GM19372 (cell line): ENCODE measurements at regions not wholly inside any gene's neighbourhood (a gene's known extent, or its start where the extent isn't known, plus 50 kb on each side); places are given as distances from the start of the nearest gene placed in this dataset.
A peak's percentile ranks its signal among the peaks of the same experiment; 100 is the strongest.
"Not testable (repeated sequence)": the region's sequence is repeated elsewhere in the genome, so short reads cannot be mapped to it uniquely, and the experiment has no call there.

Experiments
- ATAC-seq: cut with Tn5 transposase; IDR thresholded peaks from one replicate; pipeline ENCODE4 v1.9.1; 2021; ENCODE audit warnings: mild to moderate bottlenecking, low read depth, moderate library complexity; ENCODE audit not compliant: unreplicated experiment

DNA sequence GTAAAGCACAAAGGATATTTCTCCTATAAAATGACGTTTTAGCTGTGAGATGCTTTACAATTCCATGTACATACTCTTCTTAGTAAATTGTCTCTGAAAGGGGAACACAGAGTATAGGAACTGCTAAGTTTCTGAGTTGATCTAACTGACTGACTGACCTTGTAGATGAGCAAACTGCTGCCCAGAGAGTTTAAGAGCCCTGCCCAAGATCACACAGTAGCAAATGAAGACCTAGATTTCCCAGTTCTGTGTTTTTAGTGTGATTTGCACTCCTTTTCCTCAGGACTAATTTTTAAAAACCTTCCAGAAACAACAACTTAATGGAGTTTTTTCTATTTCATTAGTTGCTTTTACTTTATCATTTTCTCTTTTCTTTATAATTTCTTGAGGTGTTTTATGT, 247.7 kb downstream of the PDCD6IP start:
- no peak for ATAC-seq

DNA sequence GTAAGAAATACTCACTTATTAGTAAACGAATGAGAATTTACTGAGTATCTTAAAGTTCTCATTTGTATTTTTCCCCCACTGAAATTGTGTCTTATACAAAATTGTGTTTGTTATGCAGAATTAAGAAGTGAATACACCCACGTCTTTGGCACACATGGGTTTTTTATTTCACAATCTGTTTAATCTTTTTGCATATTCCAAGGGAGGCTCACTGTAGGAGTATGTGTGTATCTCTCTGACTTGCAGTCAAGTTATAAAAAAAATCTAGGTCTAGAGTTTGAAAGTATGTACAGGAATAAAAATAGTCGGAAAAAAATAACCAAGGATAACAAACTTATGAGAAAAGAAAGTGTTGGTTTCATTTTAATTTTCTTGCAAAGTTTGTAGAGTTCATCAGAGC, 255.2 kb downstream of the PDCD6IP start:
- ATAC-seq = no peak

DNA sequence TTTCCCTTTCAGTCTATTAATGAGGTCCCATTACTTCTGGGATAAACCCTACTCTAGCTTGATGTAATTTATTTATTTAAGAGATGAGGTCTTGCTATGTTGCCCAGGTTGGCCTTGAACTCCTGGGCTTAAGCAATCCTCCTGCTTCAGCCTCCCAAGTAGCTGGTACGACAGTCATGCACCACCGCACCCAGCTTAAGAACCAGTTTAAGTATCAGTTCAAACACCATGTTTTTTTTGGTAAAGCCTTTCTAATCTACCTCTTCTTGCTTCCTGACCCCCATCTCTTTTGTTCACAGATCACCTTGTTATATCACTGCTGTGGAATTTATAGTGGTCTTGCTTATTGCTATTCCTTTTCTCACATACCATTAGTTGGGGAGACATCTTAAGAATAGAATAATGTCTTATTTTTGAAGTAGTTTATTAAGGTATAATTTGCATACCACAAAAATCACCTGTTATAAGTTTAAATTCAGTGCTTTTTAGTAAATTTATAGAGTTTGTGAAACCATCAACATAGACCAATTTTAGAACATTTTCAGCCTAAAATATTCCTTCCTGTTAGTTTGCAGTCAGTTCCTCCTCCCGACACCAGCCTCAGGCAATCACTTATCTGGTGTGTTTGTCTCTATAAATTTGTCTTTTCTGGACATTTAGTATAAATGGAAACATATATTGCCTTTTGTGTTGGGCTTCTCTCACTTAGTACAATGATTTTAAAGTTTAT, 257.9 kb downstream of the PDCD6IP start:
- ATAC-seq = peak; percentile 21

DNA sequence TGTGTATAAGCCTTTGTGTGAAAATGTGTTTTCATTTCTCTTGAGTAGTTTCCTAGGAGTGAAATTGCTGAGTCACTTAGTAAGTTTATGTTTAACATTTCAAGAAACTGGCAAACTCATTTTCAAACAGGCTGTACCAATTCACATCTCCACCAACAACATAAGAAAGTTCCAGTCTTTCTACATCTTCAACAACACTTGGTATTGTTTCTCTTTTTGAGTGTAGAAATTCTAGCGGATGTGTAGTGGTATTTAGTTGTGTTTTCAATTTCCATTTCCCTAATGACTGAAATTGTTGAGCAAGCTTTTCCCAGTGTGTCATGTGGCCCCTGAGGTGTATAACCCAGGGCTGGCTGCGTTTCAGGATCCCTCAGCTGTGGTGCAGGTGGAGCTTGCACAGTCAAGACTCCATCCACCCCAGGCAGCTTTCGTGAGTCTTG, 258.5 kb downstream of the PDCD6IP start:
- ATAC-seq = peak; percentile 81

DNA sequence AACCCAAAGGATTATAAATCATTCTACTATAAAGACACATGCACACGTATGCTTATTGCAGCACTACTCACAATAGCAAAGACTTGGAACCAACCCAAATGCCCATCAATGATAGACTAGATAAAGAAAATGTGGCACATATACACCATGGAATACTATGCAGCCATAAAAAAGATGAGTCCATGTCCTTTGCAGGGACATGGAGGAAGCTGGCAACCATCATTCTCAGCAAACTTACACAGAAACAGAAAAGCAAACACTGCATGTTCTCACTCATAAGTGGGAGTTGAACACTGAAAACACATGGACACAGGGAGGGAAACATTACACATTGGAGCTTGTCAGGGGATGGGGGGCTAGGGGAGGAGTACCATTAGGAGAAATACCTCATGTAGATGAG, 262.6 kb downstream of the PDCD6IP start:
- ATAC-seq = not testable (repeated sequence)

DNA sequence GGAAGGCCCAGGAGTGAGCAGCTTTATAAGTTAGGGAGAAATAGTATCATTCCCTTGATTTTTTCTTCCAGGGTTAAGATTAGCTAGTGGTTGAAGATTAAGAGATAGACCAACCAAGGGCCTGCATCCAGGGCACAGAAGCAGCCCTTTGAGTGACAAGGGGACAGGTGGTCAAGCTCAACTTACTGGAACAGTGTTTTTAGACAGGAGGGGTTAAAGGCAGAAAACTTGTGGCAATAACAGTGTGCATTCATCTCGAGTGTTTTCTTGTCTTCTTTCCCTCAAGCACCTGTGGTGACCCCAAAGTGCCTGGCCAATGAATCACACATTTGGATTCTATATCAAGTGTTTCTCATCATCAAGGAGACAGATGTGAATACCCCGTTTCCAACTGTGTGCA, 267.5 kb downstream of the PDCD6IP start:
- ATAC-seq = no peak

DNA sequence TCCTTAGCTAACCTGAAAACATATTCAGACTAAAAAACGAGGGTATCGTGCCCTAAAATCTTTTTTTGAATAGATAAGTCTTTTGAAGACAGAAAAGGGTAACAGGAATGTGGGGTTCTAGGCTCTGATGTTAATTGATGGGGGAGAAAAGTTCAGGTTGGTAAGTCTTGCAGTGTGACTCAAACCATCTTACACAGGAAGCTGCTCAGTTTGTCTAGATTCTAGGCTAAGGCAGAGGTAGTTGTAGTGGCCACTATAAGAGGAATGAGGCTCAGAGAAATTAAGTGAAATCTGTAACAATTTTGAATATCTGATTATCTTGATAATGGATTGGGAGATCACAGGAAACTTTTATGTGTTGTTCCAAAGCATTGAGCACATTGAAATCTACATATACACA, 267.9 kb downstream of the PDCD6IP start:
- no peak for ATAC-seq

DNA sequence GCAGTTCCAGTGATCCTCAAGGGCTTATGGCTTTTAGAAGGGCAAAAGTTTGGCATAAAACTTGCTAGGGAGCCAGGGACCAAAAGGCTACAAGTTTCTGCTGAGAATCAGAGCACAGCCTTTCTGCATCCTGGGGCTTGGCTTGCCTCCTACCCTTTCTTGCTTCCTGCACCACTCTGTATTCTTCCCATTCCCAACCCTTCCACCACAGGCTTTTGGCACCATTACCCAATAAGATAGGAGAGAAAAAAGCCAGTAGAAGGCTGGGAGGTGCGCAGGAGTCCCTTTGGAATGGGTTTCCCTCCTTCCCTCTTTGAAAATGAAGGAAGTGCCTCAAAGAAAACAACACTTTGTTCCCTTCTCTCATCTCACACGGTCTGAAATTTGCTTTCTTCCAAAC, 268.6 kb downstream of the PDCD6IP start:
- ATAC-seq = no peak

DNA sequence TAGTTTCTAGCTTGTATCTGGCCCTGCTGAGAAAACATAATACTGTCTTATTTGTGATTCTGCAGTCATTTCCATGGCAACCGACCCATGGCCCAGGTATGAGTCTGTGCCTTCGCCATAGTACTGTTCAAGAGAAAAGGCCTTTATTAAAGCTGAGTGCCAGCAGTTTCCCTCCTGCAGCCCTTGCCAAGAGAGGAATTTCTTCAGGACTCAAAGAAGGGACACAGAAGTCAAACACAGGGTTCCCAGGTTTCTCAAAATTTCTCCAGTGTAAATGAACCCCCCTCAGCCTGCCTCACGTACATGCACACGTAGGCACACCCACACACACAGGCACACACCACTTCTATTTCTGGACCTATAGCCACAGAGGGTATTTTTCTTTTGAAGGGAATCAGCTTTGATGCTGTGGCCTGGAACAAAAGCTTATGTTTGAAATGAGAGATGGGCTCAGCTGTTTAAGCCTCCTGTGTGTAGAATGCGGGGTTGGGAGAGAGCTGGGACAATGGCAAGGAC, 269.2 kb downstream of the PDCD6IP start:
- ATAC-seq = no peak

DNA sequence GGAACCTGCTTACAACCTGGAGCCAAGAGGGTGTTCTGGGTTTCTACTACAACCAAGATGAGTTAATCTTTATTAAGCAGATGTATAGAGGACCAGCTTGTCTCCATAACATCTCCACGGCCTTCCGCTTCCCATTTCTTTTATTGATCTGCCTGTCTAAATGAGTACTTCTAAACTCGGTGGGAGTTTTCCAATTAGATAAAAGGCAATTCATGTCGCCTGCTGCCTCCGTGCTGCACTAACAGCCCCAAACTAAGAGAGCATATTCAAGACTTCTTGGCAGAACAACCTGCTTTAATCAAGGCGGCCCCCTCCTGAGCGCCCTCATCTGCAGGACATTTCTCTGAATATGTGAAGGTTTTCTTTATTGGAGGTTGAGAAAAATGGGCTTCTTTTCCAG, 270.1 kb downstream of the PDCD6IP start:
- ATAC-seq = no peak

DNA sequence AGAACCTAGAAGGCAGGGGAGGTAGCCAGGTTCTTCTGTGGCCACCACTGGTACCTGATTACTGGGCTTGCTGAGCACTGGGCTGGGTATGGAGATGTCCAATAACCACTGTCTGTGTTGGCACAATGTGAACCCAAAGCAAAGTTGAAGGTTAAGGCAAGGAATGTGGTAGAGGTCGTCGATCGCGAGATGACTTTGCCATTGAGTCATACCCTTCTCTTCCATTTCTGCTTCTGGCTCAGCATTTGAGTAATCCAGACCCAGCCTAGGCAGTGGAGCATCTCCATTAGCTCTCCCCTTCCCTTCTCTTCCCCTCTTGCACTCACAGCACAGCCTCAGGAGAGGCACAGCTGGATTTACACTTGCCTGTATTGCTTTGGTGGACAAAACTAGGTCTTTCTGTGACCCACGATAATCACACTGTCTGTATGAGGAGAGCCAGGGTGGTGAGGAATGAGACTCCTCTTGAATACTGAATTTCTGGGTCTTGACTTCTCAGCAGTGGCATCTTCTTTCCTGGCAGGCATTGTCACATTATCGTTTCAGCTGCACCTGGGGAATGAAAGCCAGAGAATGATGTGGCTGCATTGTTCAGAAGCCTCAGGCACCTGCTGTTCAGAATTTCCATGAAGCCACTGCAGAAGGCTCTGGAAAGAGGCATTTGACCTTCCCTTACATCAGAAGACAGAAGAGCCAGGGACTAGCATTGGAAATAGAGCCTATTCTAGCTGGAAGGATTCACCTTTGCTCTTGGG, 272.6 kb downstream of the PDCD6IP start:
- no peak for ATAC-seq

DNA sequence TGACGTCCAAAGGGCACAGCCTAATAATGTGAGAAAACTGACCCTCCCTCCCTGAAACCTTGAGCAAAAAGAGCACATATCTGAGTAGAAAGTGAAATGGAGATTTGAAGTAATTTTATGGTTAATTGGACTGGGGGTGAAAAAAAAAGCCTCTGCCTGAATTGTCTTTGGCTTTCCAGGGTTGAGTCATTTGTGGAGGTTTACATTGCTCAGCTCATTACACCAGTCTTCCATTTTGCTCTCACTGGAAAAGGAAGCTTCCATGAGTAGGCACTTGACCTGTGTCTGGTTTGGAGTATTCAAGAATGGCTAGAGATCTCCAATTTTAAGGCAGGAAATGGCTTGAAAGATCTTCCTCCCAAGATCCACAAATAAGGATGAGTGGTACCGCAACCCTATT, 273.9 kb downstream of the PDCD6IP start:
- ATAC-seq = no peak

DNA sequence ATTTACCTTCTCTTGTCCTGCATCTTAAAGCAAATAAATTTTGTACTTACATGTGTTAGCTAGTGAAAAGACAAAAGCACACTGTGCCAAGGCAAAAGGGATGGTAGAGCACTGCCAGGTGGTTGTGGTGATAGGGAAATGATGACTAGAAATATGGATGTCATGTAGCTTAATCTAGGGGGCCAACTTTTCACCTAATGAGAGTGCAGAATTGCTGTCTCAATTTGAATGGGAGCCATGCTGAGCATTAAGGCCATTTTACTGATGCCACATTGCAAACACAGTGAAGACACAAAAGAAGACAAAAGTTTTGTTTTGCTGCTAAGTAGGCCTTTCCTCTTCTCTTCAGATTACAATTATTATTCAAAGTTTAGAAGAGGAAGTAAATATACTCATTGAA, 274.7 kb downstream of the PDCD6IP start:
- ATAC-seq = no peak

DNA sequence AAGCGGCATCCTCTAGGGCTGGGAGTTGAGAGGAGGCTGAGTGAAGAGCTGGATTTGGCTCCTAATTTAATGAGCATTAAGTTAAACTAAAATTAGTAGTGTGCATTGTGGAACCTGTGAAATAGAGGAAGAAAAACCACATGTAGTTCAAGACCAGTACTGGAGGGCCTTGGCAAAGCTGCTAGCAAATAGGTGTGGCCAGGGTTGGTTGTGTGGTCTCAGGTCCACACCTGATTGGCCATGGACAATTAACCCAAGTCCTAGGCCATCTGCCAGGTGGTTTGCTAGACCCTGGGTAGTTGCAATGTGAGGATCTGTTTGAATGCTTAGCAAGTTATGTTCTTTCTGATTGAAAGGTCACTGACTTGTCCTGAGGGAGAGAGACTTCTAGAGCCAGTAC, 275.5 kb downstream of the PDCD6IP start:
- no peak for ATAC-seq

DNA sequence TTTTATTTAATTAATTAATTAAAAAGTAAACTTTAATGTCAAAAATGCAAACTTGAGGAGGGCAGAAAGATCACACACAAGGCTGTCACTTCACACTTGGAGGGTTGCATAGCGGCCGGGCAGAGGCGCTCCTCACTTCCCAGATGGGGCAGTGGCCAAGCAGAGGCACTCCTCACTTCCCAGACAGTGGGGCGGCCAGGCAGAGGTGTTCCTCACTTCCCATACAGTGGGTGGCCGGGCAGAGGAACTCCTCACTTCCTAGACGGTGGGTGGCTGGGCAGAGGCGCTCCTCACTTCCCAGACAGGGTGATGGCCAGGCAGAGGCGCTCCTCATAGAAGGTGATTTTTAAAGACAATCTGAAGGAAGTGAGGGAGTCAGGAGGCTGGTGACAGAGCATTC, 277.5 kb downstream of the PDCD6IP start:
- ATAC-seq = no peak

DNA sequence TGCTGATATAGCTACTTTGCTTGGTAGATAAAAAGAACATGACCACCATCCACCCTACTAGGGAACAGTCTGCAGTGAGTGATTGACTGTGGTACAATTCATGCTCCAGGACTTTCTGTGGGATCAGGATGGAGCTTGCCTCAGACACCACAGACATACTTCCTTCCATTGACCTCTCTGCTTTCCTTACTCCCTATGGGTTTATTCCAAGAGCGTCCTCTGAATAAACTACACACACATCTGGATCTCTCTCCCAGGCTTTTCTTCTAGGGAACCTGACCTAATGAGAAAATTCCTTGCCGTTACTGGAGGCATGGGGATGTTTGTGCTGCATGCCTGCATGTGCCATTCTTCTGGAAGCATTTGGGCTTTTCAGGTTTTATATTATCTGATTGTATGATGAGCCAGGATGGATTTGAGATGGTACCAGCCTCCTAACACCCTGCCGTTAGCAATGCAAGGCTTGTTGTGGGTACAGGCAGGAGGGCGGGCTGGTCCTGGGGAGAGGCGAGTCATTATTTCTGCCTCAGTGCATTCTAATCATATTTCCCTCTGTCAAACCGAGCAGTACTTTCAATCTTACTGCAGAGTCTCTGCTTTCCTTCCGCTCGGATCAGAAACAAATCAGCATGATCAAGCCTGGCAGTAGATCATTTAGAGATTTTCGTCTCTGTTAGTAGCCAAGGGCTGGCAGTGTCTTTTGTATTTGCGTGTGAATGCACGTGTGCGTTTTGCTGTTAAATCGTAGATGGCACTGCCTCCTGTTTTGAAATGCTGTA, 279.2 kb downstream of the PDCD6IP start:
- no peak for ATAC-seq

DNA sequence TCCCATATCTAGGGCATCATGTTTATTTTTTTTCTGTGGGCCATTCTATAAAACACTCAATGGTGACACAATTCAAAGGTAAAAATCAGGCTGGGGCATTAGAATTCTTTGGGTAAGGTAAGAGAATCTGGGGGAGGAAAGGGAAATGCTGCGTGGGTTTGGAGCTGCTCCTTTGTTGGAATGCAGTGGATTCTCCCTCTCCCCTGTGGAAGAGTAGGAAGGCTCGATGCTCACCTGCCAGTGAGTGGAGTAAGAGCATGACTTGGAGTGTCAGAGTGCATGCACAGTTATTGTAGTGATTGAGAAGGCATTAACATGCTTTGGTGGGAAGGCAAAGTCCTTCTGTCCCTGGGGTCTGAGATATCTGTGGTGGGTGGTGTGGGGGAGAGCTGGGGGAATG, 280.0 kb downstream of the PDCD6IP start:
- no peak for ATAC-seq

DNA sequence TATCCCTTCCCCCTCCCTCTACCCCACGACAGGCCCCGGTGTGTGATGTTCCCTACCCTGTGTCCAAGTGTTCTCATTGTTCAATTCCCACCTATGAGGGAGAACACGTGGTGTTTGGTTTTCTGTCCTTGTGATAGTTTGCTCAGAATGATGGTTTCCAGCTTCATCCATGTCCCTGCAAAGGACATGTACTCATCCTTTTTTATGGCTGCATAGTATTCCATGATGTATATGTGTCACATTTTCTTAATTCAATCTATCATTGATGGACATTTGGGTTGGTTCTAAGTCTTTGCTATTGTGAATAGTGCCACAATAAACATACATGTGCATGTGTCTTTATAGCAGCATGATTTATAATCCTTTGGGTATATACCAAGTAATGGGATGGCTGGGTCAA, 281.4 kb downstream of the PDCD6IP start:
- not testable (repeated sequence) for ATAC-seq

DNA sequence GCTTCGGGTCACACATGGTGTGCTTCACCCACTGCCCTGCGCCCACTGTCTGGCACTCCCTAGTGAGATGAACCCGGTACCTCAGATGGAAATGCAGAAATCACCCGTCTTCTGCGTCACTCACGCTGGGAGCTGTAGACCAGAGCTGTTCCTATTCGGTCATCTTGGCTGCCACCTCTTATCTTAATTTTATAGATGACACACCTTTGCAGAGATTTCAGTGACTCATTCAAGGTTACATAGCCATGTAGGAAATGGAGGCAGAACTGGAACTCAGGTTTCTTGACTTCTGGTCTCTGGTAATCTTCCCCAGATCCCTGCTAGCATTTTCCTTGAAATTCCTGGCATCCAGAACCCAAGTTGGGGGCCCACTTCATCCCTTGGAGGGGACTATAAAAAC, 291.9 kb downstream of the PDCD6IP start:
- not testable (repeated sequence) for ATAC-seq

DNA sequence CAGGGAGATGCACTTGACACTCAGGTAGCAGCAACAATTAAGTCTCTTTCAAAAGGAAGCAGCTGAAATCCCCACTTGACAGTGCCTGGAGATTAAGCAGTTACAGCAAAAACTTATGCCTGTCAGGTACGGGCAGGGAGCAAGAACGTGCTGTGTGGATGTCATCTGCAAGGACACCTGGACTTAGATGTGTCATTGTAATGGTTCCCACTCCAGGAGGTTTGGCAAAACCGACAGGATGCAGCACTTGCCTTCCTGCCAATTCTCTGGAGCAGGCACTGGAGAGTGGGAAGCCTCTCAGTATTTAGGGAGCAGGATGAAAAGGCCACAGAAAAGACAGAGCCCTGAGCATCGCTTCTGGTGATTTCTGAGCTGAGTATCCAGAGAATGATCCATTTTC, 292.4 kb downstream of the PDCD6IP start:
- ATAC-seq = no peak

DNA sequence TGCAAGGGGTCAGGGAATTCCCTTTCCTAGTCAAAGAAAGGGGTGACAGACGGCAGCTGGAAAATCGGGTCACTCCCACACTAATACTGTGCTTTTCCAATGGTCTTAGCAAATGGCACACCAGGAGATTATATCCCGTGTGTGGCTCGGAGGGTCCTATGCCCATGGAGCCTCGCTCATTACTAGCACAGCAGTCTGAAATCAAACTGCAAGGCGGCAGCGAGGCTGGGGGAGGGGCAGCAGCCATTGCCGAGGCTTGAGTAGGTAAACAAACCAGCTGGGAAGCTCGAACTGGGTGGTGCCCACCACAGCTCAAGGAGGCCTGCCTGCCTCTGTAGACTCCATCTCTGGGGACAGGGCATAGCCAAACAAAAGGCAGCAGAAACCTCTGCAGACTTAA, 295.9 kb downstream of the PDCD6IP start:
- not testable (repeated sequence) for ATAC-seq
